Stimulated activated CD8-positive, alpha-beta memory T cell treated with anti-CD3 and anti-CD28 coated beads, Interleukin-7, amount 100 ng/mL, for 48 hours (primary cell): ENCODE measurements at regions not wholly inside any gene's neighbourhood (a gene's known extent, or its start where the extent isn't known, plus 50 kb on each side); places are given as distances from the start of the nearest gene placed in this dataset.

Experiments used
- DNase-seq, 2 donors: peaks; one replicate each; pipeline ENCODE4 v3.0.0-alpha.2; 2020; ENCODE audit warnings: low read depth in 1 of 2; ENCODE audit errors: extremely low read depth in 1 of 2

DNA sequence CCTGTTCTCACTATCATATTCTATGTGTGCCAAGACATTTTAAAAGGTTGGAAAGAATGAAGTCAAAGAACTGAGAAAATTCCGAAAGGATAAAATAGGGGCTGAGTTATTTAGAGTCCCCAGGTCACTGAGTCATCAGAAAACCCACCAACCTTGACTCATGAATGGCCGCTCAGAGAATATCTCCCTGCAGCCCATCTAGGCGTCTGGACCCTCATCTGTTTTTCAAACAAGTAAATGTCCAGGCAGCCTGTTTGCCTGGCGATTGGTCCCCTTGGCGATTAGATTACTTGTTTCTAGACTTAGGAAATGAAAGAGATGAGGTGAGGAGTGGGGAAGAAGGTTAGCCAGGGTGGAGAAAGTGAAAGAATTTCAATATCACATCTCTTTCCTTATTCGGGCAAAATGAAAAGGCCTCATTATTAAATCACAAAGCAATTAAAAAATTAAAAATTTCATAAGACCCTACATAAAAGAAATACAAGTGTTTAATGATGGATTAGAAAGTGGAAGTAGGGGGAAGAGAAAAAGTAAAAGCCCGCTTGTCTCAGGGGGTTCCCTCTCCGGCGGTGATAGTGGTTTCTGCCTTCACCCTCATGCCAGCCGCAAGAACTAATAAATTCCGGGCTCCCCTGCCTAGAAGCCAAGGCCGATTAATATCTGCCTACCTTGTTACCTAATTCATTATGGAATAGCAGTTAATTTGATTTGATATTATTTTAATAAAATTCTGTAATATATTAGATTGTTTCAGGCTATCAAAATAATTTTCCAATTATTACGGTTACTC is 415.9 kb downstream of the BCL11B start:
- no peak for DNase-seq

GRCh38 chr14:98858158-98858557 is 413.8 kb downstream of the BCL11B start:
- no peak for DNase-seq

GRCh38 chr14:98858561-98858960 is 413.4 kb downstream of the BCL11B start:
- no peak for DNase-seq

DNA sequence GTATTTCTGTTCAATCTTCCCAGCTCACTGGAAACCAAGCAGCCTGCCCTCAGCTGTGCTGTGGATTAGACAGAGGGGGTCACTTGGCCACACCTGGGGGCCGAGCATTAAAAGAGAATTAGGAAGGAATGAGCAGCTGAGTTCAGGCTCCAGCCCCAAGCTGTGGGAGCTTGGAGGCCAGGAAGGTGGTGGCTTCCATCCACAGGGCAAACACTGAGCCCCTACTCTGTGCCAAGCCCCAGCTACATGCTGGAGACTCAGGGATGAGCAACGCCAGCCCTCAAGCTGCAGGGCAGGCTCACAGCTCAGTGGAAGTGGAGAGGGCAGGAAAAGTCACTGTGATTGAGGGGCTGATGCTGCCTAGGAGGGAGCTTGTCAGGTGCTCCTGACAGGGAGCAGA is 412.7 kb downstream of the BCL11B start:
- DNase-seq, result no peak

DNA sequence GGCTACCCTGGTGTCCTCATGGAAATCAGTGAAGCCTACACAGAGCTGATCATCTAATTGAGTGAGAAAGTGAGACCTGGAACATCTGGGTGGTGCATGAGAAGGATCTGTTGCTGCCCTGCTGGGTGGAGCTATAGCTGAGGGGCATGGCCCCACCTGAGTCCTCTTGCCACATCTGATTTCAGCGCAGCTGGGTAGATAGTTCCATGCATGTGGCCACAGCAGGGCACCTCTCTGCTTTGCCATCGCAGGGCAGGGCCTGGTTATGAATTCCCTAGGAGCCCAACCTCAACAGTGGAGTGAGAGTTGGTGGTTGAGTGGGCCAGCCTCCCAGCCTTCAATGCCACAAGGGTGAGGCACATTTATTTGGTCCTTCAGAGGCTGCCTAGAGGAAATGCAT is 407.8 kb downstream of the BCL11B start:
- no peak for DNase-seq

- no peak for DNase-seq
Measured at GRCh38 chr14:98867146-98867545, 404.9 kb downstream of the BCL11B start.

DNA sequence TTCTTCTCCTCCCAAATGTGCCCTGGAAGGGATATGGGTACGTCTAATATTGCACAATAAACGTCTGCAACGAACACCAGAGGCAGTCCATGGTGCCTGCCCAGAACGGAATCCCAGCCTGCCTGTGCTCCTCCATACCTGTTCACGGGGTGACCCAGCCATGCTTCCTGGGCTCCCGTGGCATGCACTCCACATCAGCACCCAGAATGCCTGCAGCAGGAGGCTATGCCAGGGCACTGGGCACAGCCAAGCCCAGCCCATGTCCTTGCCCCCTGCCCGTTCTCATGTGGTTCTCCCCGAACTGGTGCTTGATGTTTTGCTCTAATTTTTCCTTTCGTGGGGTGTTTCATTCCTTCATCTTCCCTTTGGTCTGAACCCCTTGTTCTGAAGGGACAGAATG is 404.3 kb downstream of the BCL11B start:
- no peak for DNase-seq

DNA sequence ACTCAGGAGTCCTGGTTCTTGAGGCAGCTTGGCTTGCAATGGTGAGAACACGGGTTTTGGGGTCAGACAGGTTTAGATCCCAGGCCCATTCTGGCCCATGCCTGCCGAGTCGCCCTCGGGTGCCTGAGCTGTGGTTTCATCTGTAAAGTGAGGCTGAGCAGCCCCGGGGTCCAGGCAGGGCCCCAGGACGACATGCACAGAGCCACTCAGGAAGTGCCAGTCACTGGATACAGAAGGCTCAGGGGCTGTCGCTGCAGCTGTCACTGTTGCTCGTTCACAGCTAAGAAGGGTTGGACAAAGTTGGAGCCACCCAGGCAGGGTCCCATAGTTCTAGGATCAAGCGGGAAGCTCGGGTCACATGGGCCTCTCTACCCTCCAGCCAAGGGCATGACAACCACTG is 403.1 kb downstream of the BCL11B start:
- DNase-seq, result no peak

DNA sequence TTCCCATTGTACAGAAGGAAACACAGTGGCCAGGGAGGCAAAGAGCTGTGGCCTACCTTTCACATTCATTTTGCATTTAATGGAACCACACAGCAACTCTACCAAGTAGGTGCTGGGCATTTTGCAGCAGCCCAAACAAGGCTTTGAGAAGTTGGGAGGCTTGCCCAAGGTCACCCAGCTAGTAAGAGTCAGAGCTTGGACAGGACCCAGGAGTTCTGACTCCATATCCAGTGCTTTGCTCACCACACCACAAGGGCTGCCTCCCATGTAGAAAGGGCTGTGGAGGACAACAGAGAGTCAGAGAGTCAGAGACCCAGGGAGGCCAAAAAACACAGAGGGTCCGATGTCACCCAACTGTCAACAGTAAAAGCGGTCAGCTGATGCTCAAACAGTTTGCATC is 400.2 kb downstream of the BCL11B start:
- no peak for DNase-seq

DNA sequence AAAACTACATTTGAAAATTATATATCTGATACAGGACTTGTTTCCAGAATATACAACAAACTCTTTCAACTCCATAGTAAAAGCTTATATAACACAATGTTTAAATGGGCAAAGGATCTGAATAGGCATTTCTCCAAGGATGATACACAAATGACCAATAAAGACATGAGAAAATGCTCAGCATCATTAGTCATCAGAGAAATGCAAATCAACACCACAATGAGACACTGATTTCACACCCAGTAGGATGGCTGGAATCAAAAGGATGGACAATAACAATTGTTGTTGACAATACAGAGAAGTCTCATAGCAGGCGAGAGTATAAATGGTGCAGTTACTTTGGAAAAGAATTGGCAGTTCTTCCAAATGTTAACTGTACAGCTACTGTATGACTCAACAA is 394.9 kb downstream of the BCL11B start:
- no peak for DNase-seq

GRCh38 chr14:98878282-98878681 is 393.7 kb downstream of the BCL11B start:
- no peak for DNase-seq

- DNase-seq, result no peak
Measured at GRCh38 chr14:98886982-98887381, 385.0 kb downstream of the BCL11B start.

DNA sequence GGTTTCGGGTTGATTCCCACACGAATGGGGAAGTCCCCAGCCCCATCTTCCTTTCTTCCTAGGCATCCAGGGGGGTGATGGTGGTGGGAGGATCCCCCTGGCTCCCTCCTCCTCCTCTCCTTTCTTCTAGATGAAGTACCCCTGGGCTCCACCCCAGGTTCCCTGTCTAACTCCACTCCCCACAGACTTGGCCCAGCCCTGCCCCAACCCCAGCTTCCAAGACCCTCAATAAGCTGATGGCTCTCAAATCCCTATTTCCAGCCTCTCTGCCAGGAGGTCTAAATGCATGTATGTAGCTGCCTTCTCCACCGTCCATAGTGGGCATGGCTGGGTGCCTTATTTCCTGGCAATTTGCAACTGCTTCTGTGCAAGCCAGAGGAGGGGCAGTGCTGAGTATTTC is 383.7 kb downstream of the BCL11B start:
- no peak for DNase-seq

GRCh38 chr14:98888927-98889835 is 382.8 kb downstream of the BCL11B start:
- no peak for DNase-seq

GRCh38 chr14:98889836-98890185 is 382.2 kb downstream of the BCL11B start:
- DNase-seq, result no peak

- DNase-seq, result no peak
Measured at GRCh38 chr14:98890556-98891340, 381.2 kb downstream of the BCL11B start.

GRCh38 chr14:98893675-98894074 is 378.3 kb downstream of the BCL11B start:
- DNase-seq, result no peak

DNA sequence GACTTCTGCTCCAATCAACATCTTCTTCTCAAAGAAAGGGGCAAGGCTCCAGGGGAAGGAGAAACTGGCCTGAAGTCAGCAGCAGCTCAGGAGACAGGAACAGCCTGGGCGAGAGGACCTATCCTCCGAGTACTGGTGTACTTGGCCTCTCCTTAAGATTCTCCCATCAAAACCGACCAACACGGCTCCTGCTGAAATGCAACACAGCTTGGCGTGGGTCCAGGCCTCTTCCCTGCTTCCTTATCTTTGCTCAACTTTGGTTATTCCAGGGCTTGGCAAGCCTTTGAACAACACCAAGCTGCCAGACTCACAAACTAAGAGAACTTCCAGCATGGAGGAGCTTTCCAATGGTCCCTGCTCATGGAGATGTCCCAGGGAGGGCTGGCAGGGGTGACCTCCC is 377.4 kb downstream of the BCL11B start:
- no peak for DNase-seq

- DNase-seq, result no peak
Measured at GRCh38 chr14:98896449-98896848, 375.5 kb downstream of the BCL11B start.

DNA sequence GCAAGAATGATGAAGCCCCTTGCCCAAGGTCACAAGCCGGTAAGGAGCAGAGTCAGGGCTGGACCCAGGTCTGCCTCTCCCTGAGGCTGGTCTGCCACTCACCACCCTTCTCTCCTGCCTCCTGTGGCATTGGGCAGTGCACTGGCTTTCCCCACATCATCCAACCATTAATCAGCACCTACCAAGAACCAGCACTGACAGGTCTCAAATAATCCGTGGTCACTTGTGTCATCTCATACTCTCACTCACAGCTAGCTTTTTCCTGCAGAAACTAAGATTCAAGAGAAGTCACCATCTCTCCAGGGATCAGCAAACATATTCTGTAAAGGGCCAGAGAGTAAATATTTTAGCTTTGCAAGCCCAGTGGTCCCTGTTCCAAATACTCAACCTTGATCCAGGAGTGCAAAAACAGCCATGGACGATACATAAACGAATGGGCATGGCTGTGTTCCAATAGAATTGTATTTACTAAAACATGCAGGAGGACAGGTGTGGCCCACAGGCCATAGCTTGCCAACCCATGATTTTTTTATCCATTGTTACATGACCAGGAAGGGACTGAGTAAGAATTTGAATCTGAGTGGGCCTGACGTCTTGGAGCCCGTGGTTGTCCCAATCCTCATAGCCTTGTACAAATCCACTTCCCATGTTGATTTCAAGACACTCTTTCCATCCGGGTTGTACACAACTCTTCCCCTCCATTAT is 374.2 kb downstream of the BCL11B start:
- no peak for DNase-seq

- DNase-seq, result no peak
Measured at GRCh38 chr14:98899441-98899840, 372.6 kb downstream of the BCL11B start.
